Heart left ventricle (tissue), 16 donors: ENCODE measurements at regions not wholly inside any gene's neighbourhood (a gene's known extent, or its start where the extent isn't known, plus 50 kb on each side); places are given as distances from the start of the nearest gene placed in this dataset.

Experiments
- ATAC-seq, 4 donors: fragments of 200-7000 bp; cut with Tn5 transposase; one replicate each; pipeline ENCODE4 v1.9.1; 2020 to 2022; ENCODE audit warnings: moderate library complexity in 4 of 4, mild to moderate bottlenecking in 3 of 4, moderate number of reproducible peaks in 1 of 4
- DNase-seq, 5 donors: peaks; one replicate each; pipeline ENCODE4 v3.0.0-alpha.2; 2020
- H3K27ac ChIP-seq, 12 donors: fragments of 200-600 bp; sonication (generic) in 4 of 12; one replicate each; pipeline versions ENCODE4 v1.5.0 to v1.8.0; 2016 to 2022; ENCODE audit warnings: mild to moderate bottlenecking in 2 of 12
- H3K27me3 ChIP-seq, 9 donors: fragments of 200-600 bp; sonication (generic) in 2 of 9; one replicate each; pipeline versions ENCODE4 v1.5.1 to v1.8.0; 2016 to 2022; ENCODE audit warnings: mild to moderate bottlenecking in 3 of 9
- H3K36me3 ChIP-seq, 9 donors: fragments of 200-600 bp; sonication (generic) in 2 of 9; one replicate each; pipeline versions ENCODE4 v1.5.0 to v1.8.0; 2018 to 2022; ENCODE audit warnings: mild to moderate bottlenecking in 2 of 9
- H3K4me1 ChIP-seq, 12 donors: fragments of 200-600 bp; sonication (generic) in 4 of 12; one replicate each; pipeline versions ENCODE4 v1.5.0 to v1.8.0; 2016 to 2022; ENCODE audit warnings: mild to moderate bottlenecking in 3 of 12
- H3K4me3 ChIP-seq, 12 donors: fragments of 200-600 bp; sonication (generic) in 4 of 12; one replicate each; pipeline versions ENCODE4 v1.5.0 to v1.8.0; 2017 to 2022; ENCODE audit warnings: mild to moderate bottlenecking in 9 of 12, moderate library complexity in 4 of 12
- H3K9me3 ChIP-seq, 12 donors: fragments of 200-600 bp; sonication (generic) in 4 of 12; one replicate each; pipeline versions ENCODE4 v1.5.0 to v1.8.0; 2016 to 2022; ENCODE audit warnings: mild to moderate bottlenecking in 1 of 12
- CTCF ChIP-seq, 12 donors: fragments of 200-600 bp; sonication (generic) in 4 of 12; IDR thresholded peaks; one replicate each; pipeline versions ENCODE4 v1.5.0 to v1.8.0; 2018 to 2022; ENCODE audit warnings: antibody characterized with exemption in 12 of 12, mild to moderate bottlenecking in 5 of 12
- POLR2A ChIP-seq, 2 donors: fragments of 450-650 bp; IDR thresholded peaks; one replicate each; pipeline ENCODE4 v1.6.1; 2017; ENCODE audit warnings: antibody characterized with exemption in 2 of 2, mild to moderate bottlenecking in 2 of 2, moderate library complexity in 2 of 2
- WGBS, 4 donors: extraction: QIAGEN DNeasy Blood & Tissue Kit in 2 of 4; methylation state at CpG; one replicate each; pipeline versions ENCODE4 v1.1.5 to v1.1.7; 2013 to 2018; 5-methylcytosine and 5-hydroxymethylcytosine counted together
- intact Hi-C, 10 donors: fragments of 100-400 bp; cut with DNase I; formaldehyde crosslinking; loops; one replicate each; pipeline versions ENCODE4 v1.11.1 to v1.14.2; 2022
- donor health status: ischemic (EF 13 %, LVEDD 7.1; RV severe dilation, severe dysfunction).
- donor health status: healthy with polysubstance abuse.
- donor health status: DM: no; HTN: yes; CAD: no.
- donor health status: DM: no; HTN: no; CAD: no.
- donor health status: ischemic (EF 25% LVEDD 6.9; RV normal size, moderate dysfunction).
- donor health status: ischemic (EF 25% LVEDD 5.7; RV mildly dilated, moderate dysfunction).
- donor health status: healthy.
- donor health status: DM: yes; HTN: yes; CAD: no.
- donor health status: ischemic (EF 35%, LVEDD 5.7; RV mildly dilated, moderate dysfunction).
- donor health status: nonischemic (EF 11% LVEDD 7.7; RV severe dilation, severe dysfunction).
- donor health status: DM: yes; HTN: yes; CAD: no.
- donor health status: PGD.
- donor health status: ischemic (EF 29% LVEDD 5.4; RV normal size, mild dysfunction).
- donor health status: nonischemic (EF 23%, LVEDD 6.1; RV moderate dilation, normal function).

- intact Hi-C loops: no loop called here
- 95 to 99% (median 97%) methylated on average over 9 of the region's 9 CpGs for WGBS, 4 donors
- Histone ChIP-seq H3K9me3 (no peaks in the 10 kb centered on the region), H3K27me3 (no peaks in the 10 kb centered on the region), H3K27ac (no peak overlapping the region), H3K4me1 (no peaks in the 10 kb centered on the region), H3K4me3 (no peak overlapping the region), H3K36me3 (no peaks in the 10 kb centered on the region)
- DNase-seq: no peak
- no peak for TF ChIP-seq POLR2A (IDR thresholded peaks at IDR 0.05)
- ATAC-seq: no peak
Observed at GRCh38 chr10:10774416-10774815, 243.3 kb upstream of the CELF2 start.

GRCh38 chr10:10776363-10776762 is 241.3 kb upstream of the CELF2 start:
- intact Hi-C loops: no loop called here
- H3K4me1 ChIP-seq: no peaks in the 10 kb centered on the region
- H3K27me3 ChIP-seq: no peaks in the 10 kb centered on the region
- H3K36me3 ChIP-seq: no peaks in the 10 kb centered on the region
- no peak for DNase-seq
- no peaks in the 10 kb centered on the region for H3K9me3 ChIP-seq
- WGBS, 4 donors: 90 to 97% (median 96%) methylated on average over 9 of the region's 9 CpGs
- no peak overlapping the region for H3K27ac ChIP-seq
- no peak for ATAC-seq
- TF ChIP-seq CTCF (IDR thresholded peaks at IDR 0.05): no peak
- no peak for TF ChIP-seq POLR2A (IDR thresholded peaks at IDR 0.05)
- H3K4me3 ChIP-seq: no peak overlapping the region

- ATAC-seq (no peak), DNase-seq (no peak)
- intact Hi-C loops: no loop called here
- Histone ChIP-seq H3K36me3 (no peaks in the 10 kb centered on the region), H3K4me3 (no peak overlapping the region), H3K27me3 (no peaks in the 10 kb centered on the region), H3K9me3 (no peaks in the 10 kb centered on the region), H3K27ac (no peak overlapping the region), H3K4me1 (no peaks in the 10 kb centered on the region)
- TF ChIP-seq POLR2A (IDR thresholded peaks at IDR 0.05) (no peak), CTCF (IDR thresholded peaks at IDR 0.05) (no peak)
- 95 to 96% (median 96%) methylated on average over 5 of the region's 5 CpGs for WGBS, 4 donors
Observed at GRCh38 chr10:10777279-10777678, 240.4 kb upstream of the CELF2 start.

- intact Hi-C loops: no loop called here
- no peak overlapping the region for H3K27ac ChIP-seq
- DNase-seq (no peak), ATAC-seq (no peak)
- H3K27me3 ChIP-seq: no peaks in the 10 kb centered on the region
- WGBS, 4 donors: 72 to 91% (median 85%) methylated on average over 5 of the region's 5 CpGs
- no peaks in the 10 kb centered on the region for H3K4me1 ChIP-seq
- H3K36me3 ChIP-seq: no peaks in the 10 kb centered on the region
- H3K9me3 ChIP-seq: no peaks in the 10 kb centered on the region
- H3K4me3 ChIP-seq: no peak overlapping the region
- TF ChIP-seq CTCF (IDR thresholded peaks at IDR 0.05) (no peak), POLR2A (IDR thresholded peaks at IDR 0.05) (no peak)
Observed at GRCh38 chr10:10777723-10778122, 239.9 kb upstream of the CELF2 start.

- TF ChIP-seq CTCF (IDR thresholded peaks at IDR 0.05) (no peak), POLR2A (IDR thresholded peaks at IDR 0.05) (no peak)
- WGBS, 4 donors: 86 to 95% (median 92%) methylated on average over 2 of the region's 2 CpGs
- intact Hi-C loops: no loop called here
- Histone ChIP-seq H3K4me1 (no peaks in the 10 kb centered on the region), H3K9me3 (peaks cover 0 to 2% (median 0%) of the 10 kb centered on the region in 12 donors), H3K36me3 (no peaks in the 10 kb centered on the region), H3K27ac (no peak overlapping the region), H3K4me3 (no peak overlapping the region), H3K27me3 (no peaks in the 10 kb centered on the region)
- ATAC-seq (no peak), DNase-seq (no peak)
Observed at GRCh38 chr10:10778959-10779358, 238.7 kb upstream of the CELF2 start.
